ENCODE measurements at regions not wholly inside any gene's neighbourhood (a gene's known extent, or its start where the extent isn't known, plus 50 kb on each side); places are given as distances from the start of the nearest gene placed in this dataset.

DNA sequence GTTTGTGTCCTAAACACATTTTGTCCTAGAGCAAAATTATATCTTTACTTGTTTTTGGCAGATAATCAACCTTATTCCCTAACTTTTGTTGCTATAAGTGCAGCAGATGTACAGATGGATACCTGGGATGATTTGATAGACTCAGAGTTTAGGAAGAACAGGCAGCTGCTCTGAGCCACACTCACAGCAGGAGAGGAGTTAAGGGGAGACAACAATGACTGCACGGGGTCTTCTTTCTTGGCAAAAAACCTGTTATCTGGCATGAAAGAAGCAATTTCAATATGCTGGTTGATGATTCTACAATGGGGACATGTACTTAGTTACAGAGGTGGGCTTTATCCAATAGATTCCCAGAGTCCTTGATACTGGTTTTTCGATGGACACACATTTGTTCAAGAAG, 258.9 kb upstream of the PCDH9 start:
- intact Hi-C loops (cut with micrococcal nuclease; ENCODE audit: unreplicated experiment), result no loop called here

GRCh38 chr13:67481445-67481844, 251.3 kb upstream of the PCDH9 start:
- POLR2A ChIA-PET (ENCODE audit: low non-redundant PET), result no interaction called here
- Histone ChIP-seq H3K9me3 (ENCODE audit: low read depth, low read length, poor library complexity, severe bottlenecking) (no peaks in the 10 kb centered on the region), H3K27ac (ENCODE audit: low read depth, low read length, poor library complexity, severe bottlenecking) (no peak overlapping the region), H3K4me1 (ENCODE audit: insufficient read depth, low read length, poor library complexity, severe bottlenecking) (no peaks in the 10 kb centered on the region), H3K4me3 (ENCODE audit: low read depth, low read length, poor library complexity, severe bottlenecking) (no peak overlapping the region), H3K27me3 (replicated peaks; ENCODE audit: insufficient read depth, low read depth, low read length, poor library complexity) (no peaks in the 10 kb centered on the region), H3K36me3 (ENCODE audit: insufficient read depth, low read length, poor library complexity, severe bottlenecking) (no peaks in the 10 kb centered on the region)
- CTCF ChIA-PET, result no interaction called here
- intact Hi-C loops (cut with micrococcal nuclease; ENCODE audit: unreplicated experiment), result no loop called here
- no peak for DNase-seq (ENCODE audit: low spot score)
- BruUV-seq (replicated peaks), result no TSS peak
- TF ChIP-seq, protein P1, sequence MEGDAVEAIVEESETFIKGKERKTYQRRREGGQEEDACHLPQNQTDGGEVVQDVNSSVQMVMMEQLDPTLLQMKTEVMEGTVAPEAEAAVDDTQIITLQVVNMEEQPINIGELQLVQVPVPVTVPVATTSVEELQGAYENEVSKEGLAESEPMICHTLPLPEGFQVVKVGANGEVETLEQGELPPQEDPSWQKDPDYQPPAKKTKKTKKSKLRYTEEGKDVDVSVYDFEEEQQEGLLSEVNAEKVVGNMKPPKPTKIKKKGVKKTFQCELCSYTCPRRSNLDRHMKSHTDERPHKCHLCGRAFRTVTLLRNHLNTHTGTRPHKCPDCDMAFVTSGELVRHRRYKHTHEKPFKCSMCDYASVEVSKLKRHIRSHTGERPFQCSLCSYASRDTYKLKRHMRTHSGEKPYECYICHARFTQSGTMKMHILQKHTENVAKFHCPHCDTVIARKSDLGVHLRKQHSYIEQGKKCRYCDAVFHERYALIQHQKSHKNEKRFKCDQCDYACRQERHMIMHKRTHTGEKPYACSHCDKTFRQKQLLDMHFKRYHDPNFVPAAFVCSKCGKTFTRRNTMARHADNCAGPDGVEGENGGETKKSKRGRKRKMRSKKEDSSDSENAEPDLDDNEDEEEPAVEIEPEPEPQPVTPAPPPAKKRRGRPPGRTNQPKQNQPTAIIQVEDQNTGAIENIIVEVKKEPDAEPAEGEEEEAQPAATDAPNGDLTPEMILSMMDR (conservative IDR thresholded peaks at IDR 0.05; ENCODE audit: low read depth, low read length), result no peak
- no peak for TF ChIP-seq EZH2 (IDR thresholded peaks at IDR 0.05; ENCODE audit: borderline replicate concordance, low read depth, low read length, poor library complexity, severe bottlenecking)

More for the DNA sequence above, 258.9 kb upstream of the PCDH9 start:
- Histone ChIP-seq H3K27me3 (replicated peaks; ENCODE audit: insufficient read depth, low read depth, low read length, poor library complexity) (no peaks in the 10 kb centered on the region), H3K36me3 (ENCODE audit: insufficient read depth, low read length, poor library complexity, severe bottlenecking) (no peaks in the 10 kb centered on the region), H3K9me3 (ENCODE audit: low read depth, low read length, poor library complexity, severe bottlenecking) (no peaks in the 10 kb centered on the region), H3K27ac (ENCODE audit: low read depth, low read length, poor library complexity, severe bottlenecking) (no peak overlapping the region), H3K4me1 (ENCODE audit: insufficient read depth, low read length, poor library complexity, severe bottlenecking) (no peaks in the 10 kb centered on the region), H3K4me3 (ENCODE audit: low read depth, low read length, poor library complexity, severe bottlenecking) (no peak overlapping the region)
- DNase-seq (ENCODE audit: low spot score), result no peak
- ChIA-PET POLR2A (ENCODE audit: low non-redundant PET) (no interaction called here), CTCF (no interaction called here)
- no TSS peak for BruUV-seq (replicated peaks)
- no peak for TF ChIP-seq EZH2 (IDR thresholded peaks at IDR 0.05; ENCODE audit: borderline replicate concordance, low read depth, low read length, poor library complexity, severe bottlenecking)
- TF ChIP-seq, protein P1 (conservative IDR thresholded peaks at IDR 0.05; ENCODE audit: low read depth, low read length), result no peak

GRCh38 chr13:67474115-67474514, 244.0 kb upstream of the PCDH9 start:
- DNase-seq (ENCODE audit: low spot score), result no peak
- H3K27me3 ChIP-seq (replicated peaks; ENCODE audit: insufficient read depth, low read depth, low read length, poor library complexity), result no peaks in the 10 kb centered on the region
- H3K4me1 ChIP-seq (ENCODE audit: insufficient read depth, low read length, poor library complexity, severe bottlenecking), result no peaks in the 10 kb centered on the region
- intact Hi-C loops (cut with micrococcal nuclease; ENCODE audit: unreplicated experiment), result no loop called here
- POLR2A ChIA-PET (ENCODE audit: low non-redundant PET), result no interaction called here
- no peak overlapping the region for H3K4me3 ChIP-seq (ENCODE audit: low read depth, low read length, poor library complexity, severe bottlenecking)
- TF ChIP-seq, protein P1 (conservative IDR thresholded peaks at IDR 0.05; ENCODE audit: low read depth, low read length), result no peak
- no peak for TF ChIP-seq EZH2 (IDR thresholded peaks at IDR 0.05; ENCODE audit: borderline replicate concordance, low read depth, low read length, poor library complexity, severe bottlenecking)
- BruUV-seq (replicated peaks), result no TSS peak
- CTCF ChIA-PET, result interaction anchor here (0.6 kb wide), 1 partner anchor 58 kb away, joined by 3 read pairs; no protein-coding TSS in a partner anchor
- H3K9me3 ChIP-seq (ENCODE audit: low read depth, low read length, poor library complexity, severe bottlenecking), result no peaks in the 10 kb centered on the region
- no peak overlapping the region for H3K27ac ChIP-seq (ENCODE audit: low read depth, low read length, poor library complexity, severe bottlenecking)
- H3K36me3 ChIP-seq (ENCODE audit: insufficient read depth, low read length, poor library complexity, severe bottlenecking), result no peaks in the 10 kb centered on the region

Data from A673 (cell line).